GM19438 (cell line): ENCODE measurements at regions not wholly inside any gene's neighbourhood (a gene's known extent, or its start where the extent isn't known, plus 50 kb on each side); places are given as distances from the start of the nearest gene placed in this dataset.
"Not testable (repeated sequence)": the region's sequence is repeated elsewhere in the genome, so short reads cannot be mapped to it uniquely, and the experiment has no call there.

Source experiments
- ATAC-seq: cut with Tn5 transposase; IDR thresholded peaks from one replicate; pipeline ENCODE4 v1.9.1; 2021; ENCODE audit warnings: low read depth; ENCODE audit not compliant: unreplicated experiment

GRCh38 chr4:12414181-12414812, 985.6 kb upstream of the HS3ST1 start:
- ATAC-seq: no peak

- ATAC-seq: no peak
Observed at GRCh38 chr4:12411072-12411471, 982.4 kb upstream of the HS3ST1 start.

- no peak for ATAC-seq
Observed at GRCh38 chr4:12409507-12410190, 981.0 kb upstream of the HS3ST1 start.

GRCh38 chr4:12408364-12408763, 979.7 kb upstream of the HS3ST1 start:
- no peak for ATAC-seq

GRCh38 chr4:12403175-12403574, 974.5 kb upstream of the HS3ST1 start:
- no peak for ATAC-seq

- ATAC-seq: no peak
Observed at GRCh38 chr4:12399781-12400180, 971.1 kb upstream of the HS3ST1 start.

- ATAC-seq: no peak
Observed at GRCh38 chr4:12393631-12394262, 965.1 kb upstream of the HS3ST1 start.

- ATAC-seq: no peak
Observed at GRCh38 chr4:12389604-12390003, 960.9 kb upstream of the HS3ST1 start.

- no peak for ATAC-seq
Observed at GRCh38 chr4:12382567-12382966, 953.9 kb upstream of the HS3ST1 start.

GRCh38 chr4:12379191-12379590, 950.5 kb upstream of the HS3ST1 start:
- ATAC-seq: no peak

- ATAC-seq: no peak
Observed at GRCh38 chr4:12375805-12376204, 947.1 kb upstream of the HS3ST1 start.

- ATAC-seq: not testable (repeated sequence)
Observed at GRCh38 chr4:12365869-12366268, 937.2 kb upstream of the HS3ST1 start.

- no peak for ATAC-seq
Observed at GRCh38 chr4:12360391-12360790, 931.7 kb upstream of the HS3ST1 start.

- ATAC-seq: no peak
Observed at GRCh38 chr4:12359420-12359819, 930.7 kb upstream of the HS3ST1 start.

- not testable (repeated sequence) for ATAC-seq
Observed at GRCh38 chr4:12333083-12333482, 904.4 kb upstream of the HS3ST1 start.

GRCh38 chr4:12324965-12325364, 896.3 kb upstream of the HS3ST1 start:
- no peak for ATAC-seq

GRCh38 chr4:12319765-12320164, 891.1 kb upstream of the HS3ST1 start:
- no peak for ATAC-seq

GRCh38 chr4:12304905-12305304, 876.2 kb upstream of the HS3ST1 start:
- ATAC-seq: no peak

GRCh38 chr4:12296366-12296765, 867.7 kb upstream of the HS3ST1 start:
- ATAC-seq: no peak

- no peak for ATAC-seq
Observed at GRCh38 chr4:12293906-12294525, 865.3 kb upstream of the HS3ST1 start.

GRCh38 chr4:12286351-12286750, 857.7 kb upstream of the HS3ST1 start:
- no peak for ATAC-seq
